CD4-positive, alpha-beta T cell (primary cell): ENCODE measurements at regions not wholly inside any gene's neighbourhood (a gene's known extent, or its start where the extent isn't known, plus 50 kb on each side); places are given as distances from the start of the nearest gene placed in this dataset.

ENCODE experiments used
- ATAC-seq: fragments of 200-7000 bp; cut with Tn5 transposase; one replicate; pipeline ENCODE4 v1.10.0; 2022; ENCODE audit warnings: mild to moderate bottlenecking; ENCODE audit not compliant: poor library complexity
- CTCF ChIA-PET: fragments of 350-600 bp; sonication (Branson Sonifier 250); formaldehyde crosslinking; loops from one replicate; lab custom pipeline; 2021; ENCODE audit warnings: antibody characterized with exemption, inconsistent platforms; lab: Charles Lee
- POLR2A ChIA-PET: fragments of 350-600 bp; sonication (Branson Sonifier 250); formaldehyde crosslinking; loops from one replicate; lab custom pipeline; 2021; ENCODE audit warnings: antibody characterized with exemption, inconsistent platforms; lab: Charles Lee
- DNase-seq, 14 experiments: peaks; one replicate each; pipeline ENCODE4 v3.0.0-alpha.2; 2013 to 2020; ENCODE audit warnings: mixed read lengths in 2 of 14
- H3K27ac ChIP-seq, 2 donors: one replicate each; pipeline versions ENCODE4 v1.5.1 to v1.7.0; 2013; ENCODE audit warnings: low read length in 2 of 2, low read depth in 1 of 2, mild to moderate bottlenecking in 1 of 2
- H3K27me3 ChIP-seq, 2 experiments: 1 replicate in 1 of 2; 2 replicates in 1 of 2; pipeline versions ENCODE4 v1.6.1 to v1.7.0; 2013; ENCODE audit warnings: low read length in 2 of 2, control low read depth in 1 of 2, mild to moderate bottlenecking in 1 of 2, moderate library complexity in 1 of 2; ENCODE audit not compliant: insufficient read depth in 2 of 2, control insufficient read depth in 1 of 2
- H3K36me3 ChIP-seq: one replicate; pipeline ENCODE4 v1.6.1; 2013; ENCODE audit warnings: low read length, control low read depth; ENCODE audit not compliant: insufficient read depth
- H3K4me1 ChIP-seq: one replicate; pipeline ENCODE4 v1.6.1; 2013; ENCODE audit warnings: low read length, control low read depth; ENCODE audit not compliant: insufficient read depth
- H3K4me3 ChIP-seq: one replicate; pipeline ENCODE4 v1.5.1; 2013; ENCODE audit warnings: mild to moderate bottlenecking, low read length, moderate library complexity
- H3K9me3 ChIP-seq, 2 experiments: 1 replicate in 1 of 2; 2 replicates in 1 of 2; pipeline versions ENCODE4 v1.6.1 to v1.7.0; 2013; ENCODE audit warnings: low read length in 2 of 2, mild to moderate bottlenecking in 2 of 2, control low read depth in 1 of 2, moderate library complexity in 1 of 2; ENCODE audit not compliant: control insufficient read depth in 1 of 2, insufficient read depth in 1 of 2
- H3K27ac Mint-ChIP-seq: one replicate; pipeline ENCODE4 v1.8.0; 2020; ENCODE audit warnings: mixed read lengths
- H3K27me3 Mint-ChIP-seq: one replicate; pipeline ENCODE4 v1.8.0; 2021; ENCODE audit warnings: mixed read lengths
- H3K36me3 Mint-ChIP-seq: one replicate; pipeline ENCODE4 v1.8.0; 2021; ENCODE audit warnings: low read depth, mixed read lengths
- H3K4me1 Mint-ChIP-seq: one replicate; pipeline ENCODE4 v1.8.0; 2021; ENCODE audit warnings: low read depth, mixed read lengths
- H3K4me3 Mint-ChIP-seq: one replicate; pipeline ENCODE4 v1.8.0; 2020; ENCODE audit warnings: mild to moderate bottlenecking, mixed read lengths
- H3K9me3 Mint-ChIP-seq: one replicate; pipeline ENCODE4 v1.8.0; 2020; ENCODE audit warnings: mixed read lengths
- CTCF ChIP-seq: fragments of 200-600 bp; IDR thresholded peaks from one replicate; pipeline ENCODE4 v1.8.0; 2022; ENCODE audit warnings: antibody characterized with exemption, mild to moderate bottlenecking
- intact Hi-C, 2 experiments: fragments of 100-400 bp; cut with DNase I in 1 of 2; cut with micrococcal nuclease in 1 of 2; formaldehyde crosslinking; loops; one replicate each; pipeline versions ENCODE4 v1.15.1 to v1.9.0; 2023 to 2025; cut with DNase I, micrococcal nuclease

GRCh38 chr6:165799391-165800153, 136.5 kb upstream of the PDE10A start:
- intact Hi-C loops: no loop called here
- no peaks in the 10 kb centered on the region for H3K27me3 ChIP-seq
- ChIA-PET CTCF (no interaction called here), POLR2A (no interaction called here)
- no peak overlapping the region for H3K4me3 Mint-ChIP-seq
- H3K36me3 Mint-ChIP-seq: no peaks in the 10 kb centered on the region
- peaks cover 3% of the 10 kb centered on the region for H3K9me3 Mint-ChIP-seq
- DNase-seq (no peak), ATAC-seq (no peak)
- no peaks in the 10 kb centered on the region for H3K9me3 ChIP-seq
- no peak overlapping the region for H3K27ac ChIP-seq
- no peaks in the 10 kb centered on the region for H3K4me1 ChIP-seq
- H3K36me3 ChIP-seq: no peaks in the 10 kb centered on the region
- H3K27me3 Mint-ChIP-seq: peaks cover 17% of the 10 kb centered on the region
- no peaks in the 10 kb centered on the region for H3K4me1 Mint-ChIP-seq
- no peak for TF ChIP-seq CTCF
- no peak overlapping the region for H3K4me3 ChIP-seq
- no peak overlapping the region for H3K27ac Mint-ChIP-seq

- no peaks in the 10 kb centered on the region for H3K36me3 ChIP-seq
- DNase-seq: no peak
- H3K4me1 Mint-ChIP-seq: no peaks in the 10 kb centered on the region
- no peak overlapping the region for H3K4me3 ChIP-seq
- H3K36me3 Mint-ChIP-seq: no peaks in the 10 kb centered on the region
- no peak overlapping the region for H3K27ac Mint-ChIP-seq
- no peak for ATAC-seq
- no peak for TF ChIP-seq CTCF
- ChIA-PET POLR2A (no interaction called here), CTCF (no interaction called here)
- intact Hi-C loops: no loop called here
- no peaks in the 10 kb centered on the region for H3K9me3 Mint-ChIP-seq
- H3K9me3 ChIP-seq: no peaks in the 10 kb centered on the region
- peaks cover 13% of the 10 kb centered on the region for H3K27me3 Mint-ChIP-seq
- no peaks in the 10 kb centered on the region for H3K27me3 ChIP-seq
- H3K27ac ChIP-seq: no peak overlapping the region
- H3K4me3 Mint-ChIP-seq: no peak overlapping the region
- H3K4me1 ChIP-seq: no peaks in the 10 kb centered on the region
Measured at GRCh38 chr6:165798991-165799390, 135.9 kb upstream of the PDE10A start.

GRCh38 chr6:165794179-165794601, 131.1 kb upstream of the PDE10A start:
- H3K27ac ChIP-seq: no peak overlapping the region
- Mint-ChIP-seq H3K4me3 (no peak overlapping the region), H3K27me3 (no peaks in the 10 kb centered on the region), H3K27ac (no peak overlapping the region), H3K9me3 (no peaks in the 10 kb centered on the region), H3K36me3 (no peaks in the 10 kb centered on the region), H3K4me1 (no peaks in the 10 kb centered on the region)
- peaks cover 0 to 11% of the 10 kb centered on the region in 2 experiments for H3K9me3 ChIP-seq
- no peak overlapping the region for H3K4me3 ChIP-seq
- ATAC-seq (no peak), DNase-seq (no peak)
- no peak for TF ChIP-seq CTCF
- H3K27me3 ChIP-seq: no peaks in the 10 kb centered on the region
- CTCF ChIA-PET: no interaction called here
- POLR2A ChIA-PET: no interaction called here
- no peaks in the 10 kb centered on the region for H3K4me1 ChIP-seq
- intact Hi-C loops: no loop called here
- no peaks in the 10 kb centered on the region for H3K36me3 ChIP-seq
